Central memory CD8-positive, alpha-beta T cell (primary cell): ENCODE measurements at regions not wholly inside any gene's neighbourhood (a gene's known extent, or its start where the extent isn't known, plus 50 kb on each side); places are given as distances from the start of the nearest gene placed in this dataset.
"Not testable (repeated sequence)": the region's sequence is repeated elsewhere in the genome, so short reads cannot be mapped to it uniquely, and the experiment has no call there.

Source experiments
- ATAC-seq: fragments of 150-1000 bp; cut with Tn5 transposase; replicated peaks from 2 replicates; pipeline ENCODE4 v1.10.0; 2022; ENCODE audit warnings: mild to moderate bottlenecking, moderate FRiP score, moderate number of reproducible peaks; ENCODE audit not compliant: poor library complexity, severe bottlenecking; ENCODE audit errors: extremely low read depth
- DNase-seq, 2 donors: peaks; one replicate each; pipeline ENCODE4 v3.0.0; 2021; ENCODE audit warnings: low spot score in 2 of 2
- H3K27ac Mint-ChIP-seq: one replicate; pipeline ENCODE4 v1.8.0; 2022; ENCODE audit warnings: low read depth, mild to moderate bottlenecking, moderate library complexity, mixed read lengths
- H3K27me3 Mint-ChIP-seq: one replicate; pipeline ENCODE4 v1.8.0; 2022; ENCODE audit warnings: mixed read lengths
- H3K36me3 Mint-ChIP-seq: one replicate; pipeline ENCODE4 v1.8.0; 2022; ENCODE audit warnings: mild to moderate bottlenecking, moderate library complexity, mixed read lengths; ENCODE audit not compliant: insufficient read depth
- H3K4me1 Mint-ChIP-seq: one replicate; pipeline ENCODE4 v1.8.0; 2022; ENCODE audit warnings: mixed read lengths
- H3K4me3 Mint-ChIP-seq: one replicate; pipeline ENCODE4 v1.8.0; 2022; ENCODE audit warnings: mild to moderate bottlenecking, moderate library complexity, mixed read lengths
- H3K9me3 Mint-ChIP-seq: one replicate; pipeline ENCODE4 v1.8.0; 2022; ENCODE audit warnings: mixed read lengths

- no peak overlapping the region for H3K4me3 Mint-ChIP-seq
- no peaks in the 10 kb centered on the region for H3K4me1 Mint-ChIP-seq
- H3K27ac Mint-ChIP-seq: no peak overlapping the region
- DNase-seq (no peak), ATAC-seq (no peak)
- H3K9me3 Mint-ChIP-seq: no peaks in the 10 kb centered on the region
- no peaks in the 10 kb centered on the region for H3K36me3 Mint-ChIP-seq
- H3K27me3 Mint-ChIP-seq: no peaks in the 10 kb centered on the region
Measured at GRCh38 chr4:126906466-126906865, 726.3 kb upstream of the INTU start.

- H3K4me1 Mint-ChIP-seq: no peaks in the 10 kb centered on the region
Measured at GRCh38 chr4:126907389-126907788, 725.4 kb upstream of the INTU start.

GRCh38 chr4:126916049-126916625 is 716.6 kb upstream of the INTU start:
- no peaks in the 10 kb centered on the region for H3K27me3 Mint-ChIP-seq
- no peaks in the 10 kb centered on the region for H3K4me1 Mint-ChIP-seq
- no peak overlapping the region for H3K27ac Mint-ChIP-seq
- DNase-seq (no peak), ATAC-seq (no peak)
- H3K4me3 Mint-ChIP-seq: no peak overlapping the region
- no peaks in the 10 kb centered on the region for H3K36me3 Mint-ChIP-seq
- H3K9me3 Mint-ChIP-seq: peaks cover 6% of the 10 kb centered on the region

More at GRCh38 chr4:126907389-126907788, 725.4 kb upstream of the INTU start:
- no peaks in the 10 kb centered on the region for H3K27me3 Mint-ChIP-seq
- DNase-seq (no peak), ATAC-seq (no peak)
- H3K4me3 Mint-ChIP-seq: no peak overlapping the region
- no peaks in the 10 kb centered on the region for H3K9me3 Mint-ChIP-seq
- no peak overlapping the region for H3K27ac Mint-ChIP-seq
- H3K36me3 Mint-ChIP-seq: no peaks in the 10 kb centered on the region

- no peak for DNase-seq
- H3K4me3 Mint-ChIP-seq: no peak overlapping the region
- H3K9me3 Mint-ChIP-seq: peaks cover 6% of the 10 kb centered on the region
- H3K27ac Mint-ChIP-seq: no peak overlapping the region
- no peaks in the 10 kb centered on the region for H3K4me1 Mint-ChIP-seq
- ATAC-seq: no peak
- H3K36me3 Mint-ChIP-seq: no peaks in the 10 kb centered on the region
- H3K27me3 Mint-ChIP-seq: no peaks in the 10 kb centered on the region
Measured at GRCh38 chr4:126916626-126917140, 716.1 kb upstream of the INTU start.

- not testable (repeated sequence) for H3K9me3 Mint-ChIP-seq, H3K4me1 Mint-ChIP-seq, DNase-seq, H3K4me3 Mint-ChIP-seq, ATAC-seq, H3K36me3 Mint-ChIP-seq, H3K27ac Mint-ChIP-seq, H3K27me3 Mint-ChIP-seq
Measured at GRCh38 chr4:126922328-126922938, 710.3 kb upstream of the INTU start.

GRCh38 chr4:126924237-126924636 is 708.5 kb upstream of the INTU start:
- no peak for ATAC-seq
- Mint-ChIP-seq H3K9me3 (no peaks in the 10 kb centered on the region), H3K36me3 (no peaks in the 10 kb centered on the region), H3K4me1 (no peaks in the 10 kb centered on the region), H3K27me3 (no peaks in the 10 kb centered on the region), H3K4me3 (no peak overlapping the region), H3K27ac (no peak overlapping the region)
- DNase-seq: no peak

GRCh38 chr4:126930059-126930458 is 702.7 kb upstream of the INTU start:
- DNase-seq, H3K4me1 Mint-ChIP-seq, H3K27ac Mint-ChIP-seq, H3K36me3 Mint-ChIP-seq, H3K4me3 Mint-ChIP-seq, H3K27me3 Mint-ChIP-seq, H3K9me3 Mint-ChIP-seq, ATAC-seq: not testable (repeated sequence)

- Mint-ChIP-seq H3K36me3 (no peaks in the 10 kb centered on the region), H3K4me1 (no peaks in the 10 kb centered on the region), H3K27me3 (no peaks in the 10 kb centered on the region), H3K4me3 (no peak overlapping the region), H3K9me3 (peaks cover 15% of the 10 kb centered on the region), H3K27ac (no peak overlapping the region)
- no peak for DNase-seq
- ATAC-seq: no peak
Measured at GRCh38 chr4:126935801-126936200, 697.0 kb upstream of the INTU start.

GRCh38 chr4:126937342-126937741 is 695.4 kb upstream of the INTU start:
- H3K9me3 Mint-ChIP-seq: peaks cover 20% of the 10 kb centered on the region
- H3K27me3 Mint-ChIP-seq: no peaks in the 10 kb centered on the region
- H3K4me3 Mint-ChIP-seq: no peak overlapping the region
- H3K27ac Mint-ChIP-seq: no peak overlapping the region
- no peak for DNase-seq
- no peak for ATAC-seq
- H3K36me3 Mint-ChIP-seq: no peaks in the 10 kb centered on the region
- H3K4me1 Mint-ChIP-seq: no peaks in the 10 kb centered on the region

- ATAC-seq (no peak), DNase-seq (no peak)
- H3K4me3 Mint-ChIP-seq: no peak overlapping the region
- no peaks in the 10 kb centered on the region for H3K36me3 Mint-ChIP-seq
- H3K27me3 Mint-ChIP-seq: no peaks in the 10 kb centered on the region
- no peak overlapping the region for H3K27ac Mint-ChIP-seq
- H3K4me1 Mint-ChIP-seq: no peaks in the 10 kb centered on the region
- peaks cover 21% of the 10 kb centered on the region for H3K9me3 Mint-ChIP-seq
Measured at GRCh38 chr4:126937846-126938422, 694.8 kb upstream of the INTU start.

GRCh38 chr4:126939401-126939800 is 693.4 kb upstream of the INTU start:
- Mint-ChIP-seq H3K27ac (no peak overlapping the region), H3K27me3 (no peaks in the 10 kb centered on the region), H3K4me1 (no peaks in the 10 kb centered on the region), H3K4me3 (no peak overlapping the region), H3K36me3 (no peaks in the 10 kb centered on the region), H3K9me3 (peaks cover 21% of the 10 kb centered on the region)
- DNase-seq (no peak), ATAC-seq (no peak)

GRCh38 chr4:126947536-126947935 is 685.2 kb upstream of the INTU start:
- H3K27ac Mint-ChIP-seq: no peak overlapping the region
- DNase-seq (no peak), ATAC-seq (no peak)
- H3K27me3 Mint-ChIP-seq: no peaks in the 10 kb centered on the region
- peaks cover 19% of the 10 kb centered on the region for H3K9me3 Mint-ChIP-seq
- H3K4me3 Mint-ChIP-seq: no peak overlapping the region
- H3K4me1 Mint-ChIP-seq: no peaks in the 10 kb centered on the region
- no peaks in the 10 kb centered on the region for H3K36me3 Mint-ChIP-seq
